SU-DHL-6 (cell line): ENCODE measurements at regions not wholly inside any gene's neighbourhood (a gene's known extent, or its start where the extent isn't known, plus 50 kb on each side); places are given as distances from the start of the nearest gene placed in this dataset.

Experiments used
- EZH2phosphoT487 ChIP-seq: fragments of 200-600 bp; sonication (generic), shearing (Covaris generic); conservative IDR thresholded peaks from 2 replicates; pipeline ENCODE4 v1.6.1; 2018; ENCODE audit warnings: mild to moderate bottlenecking, antibody characterized with exemption, low read length, moderate library complexity, mixed read lengths
- TF ChIP-seq, protein P1 (sequence below): fragments of 200-600 bp; sonication (generic); IDR thresholded peaks from one replicate; pipeline ENCODE4 v1.5.1; 2017; ENCODE audit warnings: antibody characterized with exemption, mild to moderate bottlenecking, low read length, moderate library complexity; ENCODE audit not compliant: insufficient read depth, poor library complexity, severe bottlenecking

DNA sequence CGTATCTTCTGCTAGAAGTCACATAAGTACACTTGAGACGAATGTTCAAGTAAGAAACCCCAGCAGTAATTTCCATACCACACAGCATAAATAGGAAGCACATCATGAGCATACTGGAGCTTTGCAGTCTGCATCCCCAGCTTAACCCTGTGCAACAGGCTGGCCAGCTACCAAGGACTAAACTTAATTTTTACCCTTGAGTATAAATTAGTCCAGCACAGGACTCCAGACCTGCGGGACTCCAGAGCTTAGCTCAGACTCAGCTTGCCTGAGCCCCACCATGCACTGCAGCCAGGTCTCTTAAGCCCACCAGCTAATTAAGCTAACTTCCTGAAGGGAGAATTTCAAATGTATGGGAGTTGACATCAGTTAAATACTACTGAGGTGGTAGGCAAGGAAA is 491.0 kb downstream of the ARHGEF28 start:
- TF ChIP-seq, protein P1, sequence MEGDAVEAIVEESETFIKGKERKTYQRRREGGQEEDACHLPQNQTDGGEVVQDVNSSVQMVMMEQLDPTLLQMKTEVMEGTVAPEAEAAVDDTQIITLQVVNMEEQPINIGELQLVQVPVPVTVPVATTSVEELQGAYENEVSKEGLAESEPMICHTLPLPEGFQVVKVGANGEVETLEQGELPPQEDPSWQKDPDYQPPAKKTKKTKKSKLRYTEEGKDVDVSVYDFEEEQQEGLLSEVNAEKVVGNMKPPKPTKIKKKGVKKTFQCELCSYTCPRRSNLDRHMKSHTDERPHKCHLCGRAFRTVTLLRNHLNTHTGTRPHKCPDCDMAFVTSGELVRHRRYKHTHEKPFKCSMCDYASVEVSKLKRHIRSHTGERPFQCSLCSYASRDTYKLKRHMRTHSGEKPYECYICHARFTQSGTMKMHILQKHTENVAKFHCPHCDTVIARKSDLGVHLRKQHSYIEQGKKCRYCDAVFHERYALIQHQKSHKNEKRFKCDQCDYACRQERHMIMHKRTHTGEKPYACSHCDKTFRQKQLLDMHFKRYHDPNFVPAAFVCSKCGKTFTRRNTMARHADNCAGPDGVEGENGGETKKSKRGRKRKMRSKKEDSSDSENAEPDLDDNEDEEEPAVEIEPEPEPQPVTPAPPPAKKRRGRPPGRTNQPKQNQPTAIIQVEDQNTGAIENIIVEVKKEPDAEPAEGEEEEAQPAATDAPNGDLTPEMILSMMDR: no peak
- no peak for TF ChIP-seq EZH2phosphoT487
